Hematopoietic multipotent progenitor cell treated with erythropoietin and hydrocortisone succinate and interleukin-3 and kit ligand, for 15 days (in vitro differentiated cells): ENCODE measurements at regions not wholly inside any gene's neighbourhood (a gene's known extent, or its start where the extent isn't known, plus 50 kb on each side); places are given as distances from the start of the nearest gene placed in this dataset.
"Not testable (repeated sequence)": the region's sequence is repeated elsewhere in the genome, so short reads cannot be mapped to it uniquely, and the experiment has no call there.

Experiments
- DNase-seq: peaks from one replicate; pipeline ENCODE4 v3.0.0-alpha.2; 2015; ENCODE audit warnings: low spot score

- DNase-seq = no peak
Observed at GRCh38 chr7:118418433-118418832, 193.9 kb downstream of the ANKRD7 start.

- DNase-seq = no peak
Observed at GRCh38 chr7:118420888-118421287, 196.4 kb downstream of the ANKRD7 start.

GRCh38 chr7:118429141-118429540, 204.6 kb downstream of the ANKRD7 start:
- DNase-seq = no peak

- DNase-seq = no peak
Observed at GRCh38 chr7:118436663-118437062, 212.2 kb downstream of the ANKRD7 start.

GRCh38 chr7:118449030-118449429, 224.5 kb downstream of the ANKRD7 start:
- not testable (repeated sequence) for DNase-seq

- no peak for DNase-seq
Observed at GRCh38 chr7:118449797-118450567, 225.5 kb downstream of the ANKRD7 start.

GRCh38 chr7:118452128-118452527, 227.6 kb downstream of the ANKRD7 start:
- no peak for DNase-seq

GRCh38 chr7:118467381-118467780, 242.9 kb downstream of the ANKRD7 start:
- no peak for DNase-seq

GRCh38 chr7:118472581-118472980, 248.1 kb downstream of the ANKRD7 start:
- DNase-seq = no peak

- no peak for DNase-seq
Observed at GRCh38 chr7:118473271-118473670, 248.8 kb downstream of the ANKRD7 start.

GRCh38 chr7:118476036-118476435, 251.5 kb downstream of the ANKRD7 start:
- DNase-seq = no peak

GRCh38 chr7:118477036-118477435, 252.5 kb downstream of the ANKRD7 start:
- DNase-seq = no peak

GRCh38 chr7:118478236-118478635, 253.7 kb downstream of the ANKRD7 start:
- DNase-seq = no peak

GRCh38 chr7:118478931-118479330, 254.4 kb downstream of the ANKRD7 start:
- DNase-seq = no peak

GRCh38 chr7:118492466-118492865, 268.0 kb downstream of the ANKRD7 start:
- DNase-seq = no peak

GRCh38 chr7:118496138-118496644, 271.7 kb downstream of the ANKRD7 start:
- no peak for DNase-seq

- no peak for DNase-seq
Observed at GRCh38 chr7:118502235-118502634, 277.7 kb downstream of the ANKRD7 start.

GRCh38 chr7:118511146-118511545, 286.6 kb downstream of the ANKRD7 start:
- DNase-seq = no peak

GRCh38 chr7:118517275-118517674, 292.8 kb downstream of the ANKRD7 start:
- DNase-seq = no peak

- no peak for DNase-seq
Observed at GRCh38 chr7:118525020-118525419, 300.5 kb downstream of the ANKRD7 start.

GRCh38 chr7:118531566-118531965, 307.1 kb downstream of the ANKRD7 start:
- no peak for DNase-seq

- no peak for DNase-seq
Observed at GRCh38 chr7:118559207-118559606, 334.7 kb downstream of the ANKRD7 start.

GRCh38 chr7:118563311-118563710, 338.8 kb downstream of the ANKRD7 start:
- DNase-seq = no peak

GRCh38 chr7:118572604-118573003, 348.1 kb downstream of the ANKRD7 start:
- no peak for DNase-seq
